Right lung (tissue), 2 donors: ENCODE measurements at regions not wholly inside any gene's neighbourhood (a gene's known extent, or its start where the extent isn't known, plus 50 kb on each side); places are given as distances from the start of the nearest gene placed in this dataset.
"Not testable (repeated sequence)": the region's sequence is repeated elsewhere in the genome, so short reads cannot be mapped to it uniquely, and the experiment has no call there.

Experiments used
- DNase-seq, 2 donors: peaks; one replicate each; pipeline ENCODE4 v3.0.0-alpha.2; 2013

DNA sequence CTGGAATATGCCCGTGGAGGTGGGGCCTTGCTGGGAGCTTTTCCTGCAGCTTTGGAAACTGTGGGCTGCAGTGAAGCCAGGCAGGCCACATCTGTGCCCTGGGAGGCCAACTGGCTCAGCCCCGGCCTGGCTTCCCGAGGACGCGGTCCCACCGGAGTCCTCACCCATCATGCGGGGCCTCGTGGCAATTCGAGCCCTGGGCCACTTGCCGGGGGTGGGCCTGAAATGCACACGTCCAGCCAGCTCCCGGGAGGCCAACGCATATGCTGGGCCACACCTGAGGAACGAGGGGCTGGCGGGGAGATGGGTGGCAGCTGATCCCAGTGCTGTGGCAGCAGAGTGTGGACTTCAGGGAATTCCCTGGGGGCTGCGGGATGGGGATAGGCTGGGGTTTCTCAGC is 172.4 kb upstream of the GSE1 start:
- DNase-seq = no peak

- DNase-seq = no peak
These were observed 171.8 kb upstream of the GSE1 start for GRCh38 chr16:85441189-85441889.

GRCh38 chr16:85441890-85442670 is 171.0 kb upstream of the GSE1 start:
- no peak for DNase-seq

DNA sequence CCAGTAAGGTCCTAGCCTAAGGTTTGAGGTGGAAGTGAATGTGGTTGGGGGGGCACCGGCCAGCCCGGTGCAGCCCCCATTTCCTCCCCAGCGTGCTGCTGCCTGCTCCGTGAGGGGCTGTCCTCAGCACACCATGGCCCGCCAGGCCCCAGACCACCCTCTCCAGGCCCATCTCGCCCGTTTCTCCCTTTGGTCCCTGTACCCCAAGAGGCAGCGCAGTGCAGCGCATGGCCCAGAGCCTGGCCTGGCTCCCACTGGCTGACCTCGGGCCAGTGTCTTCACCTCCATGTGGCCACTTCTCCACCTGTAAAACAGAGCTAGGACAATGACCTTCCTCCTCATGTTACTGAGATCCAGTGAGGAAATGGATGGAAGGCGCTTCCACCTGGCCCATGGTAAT is 170.0 kb upstream of the GSE1 start:
- no peak for DNase-seq

- no peak for DNase-seq
These were observed 169.6 kb upstream of the GSE1 start for GRCh38 chr16:85443531-85443930.

DNA sequence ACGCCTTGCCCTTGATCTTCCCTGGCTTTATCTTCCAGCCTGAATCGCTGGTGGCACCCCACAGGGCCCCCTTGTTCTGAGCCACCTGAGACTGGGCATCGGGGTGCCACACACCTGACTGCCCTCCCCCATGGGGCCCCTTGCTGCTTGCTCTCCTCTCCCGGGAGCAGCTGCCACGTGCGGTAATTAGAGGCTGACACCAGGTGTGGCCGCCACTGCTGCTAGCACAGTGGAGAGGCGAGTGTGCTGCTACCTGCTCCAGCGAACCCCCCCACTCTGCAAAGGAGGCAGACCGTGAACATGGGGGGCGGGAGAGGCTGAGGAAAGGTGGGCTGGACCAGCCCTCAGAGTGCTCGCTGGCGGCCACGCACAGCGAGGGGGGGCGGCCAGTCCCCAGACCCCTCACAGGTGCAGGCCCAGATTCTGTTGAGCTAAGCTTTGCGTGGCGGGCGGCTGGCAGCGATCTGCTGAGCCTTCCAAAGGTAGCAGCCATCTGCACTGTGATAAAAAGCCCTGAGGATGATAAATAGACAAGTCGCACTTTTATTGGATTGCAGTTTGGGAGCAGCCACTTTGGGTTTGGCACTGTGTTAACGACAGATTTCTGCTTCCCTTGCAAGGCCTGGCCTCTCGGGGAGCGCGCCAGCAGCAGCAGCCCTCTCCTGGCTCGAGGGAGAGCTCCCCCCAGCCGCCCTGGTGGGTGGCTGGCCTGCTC is 167.9 kb upstream of the GSE1 start:
- DNase-seq = no peak

GRCh38 chr16:85445779-85446222 is 167.3 kb upstream of the GSE1 start:
- no peak for DNase-seq

GRCh38 chr16:85446951-85447692 is 166.0 kb upstream of the GSE1 start:
- no peak for DNase-seq

GRCh38 chr16:85447693-85448313 is 165.3 kb upstream of the GSE1 start:
- no peak for DNase-seq

DNA sequence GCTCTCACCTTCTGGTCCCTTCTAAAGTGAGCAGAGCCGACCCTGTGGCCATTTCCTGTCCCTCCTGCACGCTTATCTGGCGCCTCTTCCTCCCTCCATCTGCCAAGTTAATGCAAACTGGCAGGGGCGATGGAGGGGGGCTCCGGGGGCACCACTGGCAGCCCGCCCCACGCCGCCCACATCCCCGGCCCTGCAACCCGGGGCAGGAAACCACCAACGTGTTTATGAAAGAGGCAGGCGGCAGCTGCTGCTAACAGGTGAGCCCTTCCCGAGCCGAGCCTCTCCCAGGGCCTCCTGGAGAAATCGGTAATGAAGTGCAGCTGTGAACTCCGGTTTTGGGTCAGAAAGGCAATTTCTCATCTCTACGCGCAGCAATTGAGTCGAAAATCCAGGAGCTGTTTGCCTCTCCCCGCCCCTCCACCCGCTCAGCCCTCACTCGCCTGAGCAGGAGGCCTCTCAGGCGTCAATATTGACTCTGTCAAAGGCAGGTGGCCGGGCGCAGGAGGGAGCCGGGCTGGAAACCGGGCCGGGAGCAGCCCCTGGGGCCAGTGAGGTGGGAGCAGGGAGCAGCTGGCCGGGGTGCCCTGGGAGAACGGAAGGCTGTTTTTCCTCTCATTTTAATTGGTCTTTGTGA is 164.4 kb upstream of the GSE1 start:
- peak in 1 of 2 donors; percentile 59 for DNase-seq

- DNase-seq = no peak
These were observed 163.8 kb upstream of the GSE1 start for GRCh38 chr16:85449191-85449884.

DNA sequence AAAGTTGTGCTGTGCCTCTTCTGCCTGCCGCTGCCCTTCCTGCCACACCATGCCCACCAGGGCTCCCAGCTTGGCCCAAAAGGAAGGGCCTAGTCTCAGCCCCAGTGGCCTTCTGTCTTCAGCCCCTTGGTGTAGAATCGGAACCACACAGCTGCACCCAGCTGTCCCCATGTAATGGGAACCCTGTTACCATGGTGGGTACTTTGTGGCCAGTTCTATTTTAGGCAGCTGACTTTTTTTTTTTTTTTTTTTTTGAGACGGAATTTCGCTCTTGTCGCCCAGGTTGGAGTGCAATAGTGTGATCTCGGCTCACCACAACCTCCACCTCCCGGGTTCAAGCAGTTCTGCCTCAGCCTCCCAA is 163.3 kb upstream of the GSE1 start:
- no peak for DNase-seq

- DNase-seq = not testable (repeated sequence)
These were observed 162.0 kb upstream of the GSE1 start for GRCh38 chr16:85451142-85451541.

- DNase-seq = no peak
These were observed 161.3 kb upstream of the GSE1 start for GRCh38 chr16:85451641-85452363.

DNA sequence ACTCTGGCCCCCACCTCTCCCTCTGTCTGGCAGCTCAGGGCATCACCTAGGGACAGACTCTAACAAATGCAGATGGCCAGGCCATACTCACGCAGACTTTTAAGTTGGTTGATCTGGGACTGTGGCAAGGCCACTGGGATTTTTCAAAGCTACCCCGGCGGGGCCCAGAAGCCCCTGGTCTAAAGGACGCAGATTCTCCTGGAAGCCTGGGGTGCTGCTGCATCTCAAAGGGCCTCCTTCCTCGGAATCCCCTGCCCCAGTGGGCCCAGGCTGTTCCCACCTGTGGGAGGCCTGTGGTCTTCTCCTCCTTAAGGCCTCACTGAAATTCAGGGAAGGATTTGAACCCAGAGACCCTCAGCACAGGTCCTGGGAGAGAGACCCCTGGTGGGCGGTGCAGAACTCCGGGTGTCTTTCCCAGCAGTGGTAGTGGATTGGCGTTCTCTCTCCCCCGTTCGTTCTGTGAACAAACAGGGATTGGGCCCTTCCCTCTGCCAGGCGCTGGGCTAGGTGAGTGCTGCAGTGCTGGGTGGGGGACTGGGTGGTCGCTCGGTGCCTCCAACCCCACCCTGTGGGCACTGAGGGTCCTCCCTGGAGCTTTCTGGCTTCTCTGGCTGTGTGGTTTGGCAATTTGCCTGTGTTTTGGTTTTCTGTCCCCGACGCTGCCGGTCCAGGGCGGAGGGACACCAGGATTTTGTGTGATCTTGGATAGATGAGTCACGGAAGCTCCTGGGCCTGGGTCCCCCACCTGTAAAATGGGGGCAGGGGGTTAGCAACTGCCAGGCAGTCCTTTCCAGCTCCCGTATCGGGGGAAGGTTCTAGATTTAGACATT is 160.5 kb upstream of the GSE1 start:
- DNase-seq = no peak

- DNase-seq = no peak
These were observed 159.9 kb upstream of the GSE1 start for GRCh38 chr16:85453194-85453678.

DNA sequence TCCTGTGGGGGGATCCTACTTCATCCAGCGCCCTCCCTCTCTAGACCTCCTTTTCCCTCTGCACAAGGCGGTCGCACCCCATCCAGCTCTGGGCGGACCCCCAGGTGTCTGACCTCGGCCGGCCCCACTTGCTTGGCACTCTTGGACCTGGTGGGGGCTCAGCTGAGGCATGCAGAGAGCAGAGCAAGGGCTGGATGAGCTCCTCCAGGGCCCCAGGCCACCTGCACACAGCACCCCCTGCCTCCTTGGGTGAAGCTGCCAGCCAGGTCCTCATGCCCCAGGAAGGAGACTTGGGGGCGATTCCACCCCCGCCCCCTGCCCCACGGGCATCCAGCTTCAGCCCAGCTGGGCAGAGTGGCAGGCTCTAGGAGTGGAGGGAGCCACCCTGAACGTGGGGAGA is 159.4 kb upstream of the GSE1 start:
- DNase-seq = no peak

DNA sequence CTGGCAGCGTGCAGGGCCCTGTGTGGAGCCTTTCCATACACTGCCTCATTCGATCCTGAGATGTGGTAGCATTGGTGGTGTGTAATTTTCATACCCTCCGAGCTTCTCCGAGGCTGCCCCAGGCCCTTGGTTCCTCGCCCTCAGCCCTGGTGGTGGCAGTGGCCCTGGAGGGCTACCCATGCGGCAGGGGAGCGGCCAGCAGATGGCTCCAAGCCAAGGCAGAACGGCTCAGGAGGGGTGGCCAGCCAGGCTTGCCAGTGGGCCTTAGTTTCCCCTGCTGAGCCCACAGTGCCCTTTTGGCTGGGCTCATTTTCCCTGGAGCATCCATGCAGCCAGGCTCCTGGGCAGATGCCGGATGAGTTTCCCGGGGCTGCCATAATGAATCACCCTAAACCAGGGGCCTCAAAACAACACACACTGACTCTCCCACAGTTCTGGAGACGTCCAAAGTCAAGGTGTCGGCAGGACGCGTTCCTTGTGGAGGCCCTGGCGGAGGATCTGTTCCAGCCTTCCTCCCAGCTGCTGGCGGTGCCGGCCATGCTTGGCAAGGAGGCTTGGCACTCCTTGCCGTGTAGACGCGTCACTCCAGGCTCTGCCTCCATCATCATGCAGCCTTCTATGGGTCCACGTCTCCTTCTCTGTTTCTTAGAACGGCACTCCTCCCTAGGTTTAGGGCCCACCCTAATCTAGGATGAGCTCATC is 158.8 kb upstream of the GSE1 start:
- no peak for DNase-seq
